ENCODE measurements at regions not wholly inside any gene's neighbourhood (a gene's known extent, or its start where the extent isn't known, plus 50 kb on each side); places are given as distances from the start of the nearest gene placed in this dataset.

DNA sequence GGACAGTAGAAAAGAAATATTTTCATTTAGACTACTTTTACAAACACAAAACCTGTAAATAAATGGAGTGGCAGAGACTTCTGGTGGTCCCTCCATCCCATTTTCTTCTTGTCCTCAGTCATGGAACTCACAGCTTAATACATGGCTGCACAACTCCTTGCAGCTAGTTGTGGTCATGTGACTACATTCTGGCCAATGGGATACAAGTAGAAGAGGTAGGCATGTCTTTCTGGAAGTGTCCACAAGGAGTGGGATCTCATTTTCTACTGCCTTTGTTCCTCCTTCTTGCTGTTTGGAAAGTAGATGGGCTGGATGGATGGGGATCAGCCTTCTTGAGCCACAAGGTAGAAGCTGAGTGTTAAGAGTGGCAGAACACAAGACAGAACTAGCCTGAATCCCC lies 555.8 kb downstream of the SATB2 start:
- H3K4me1 ChIP-seq (ENCODE audit: control insufficient read depth in 4 of 4, insufficient read depth in 4 of 4, low read length in 3 of 4) = no peaks in the 10 kb centered on the region
- TF ChIP-seq GABPA (IDR thresholded peaks at IDR 0.05 in 1 of 2, conservative IDR thresholded peaks at IDR 0.05 in 1 of 2) (no peak), SP1 (IDR thresholded peaks at IDR 0.05) (no peak), FOXA1 (IDR thresholded peaks at IDR 0.05) (no peak), NR2F2 (IDR thresholded peaks at IDR 0.05) (no peak)
- TF ChIP-seq, protein P1, sequence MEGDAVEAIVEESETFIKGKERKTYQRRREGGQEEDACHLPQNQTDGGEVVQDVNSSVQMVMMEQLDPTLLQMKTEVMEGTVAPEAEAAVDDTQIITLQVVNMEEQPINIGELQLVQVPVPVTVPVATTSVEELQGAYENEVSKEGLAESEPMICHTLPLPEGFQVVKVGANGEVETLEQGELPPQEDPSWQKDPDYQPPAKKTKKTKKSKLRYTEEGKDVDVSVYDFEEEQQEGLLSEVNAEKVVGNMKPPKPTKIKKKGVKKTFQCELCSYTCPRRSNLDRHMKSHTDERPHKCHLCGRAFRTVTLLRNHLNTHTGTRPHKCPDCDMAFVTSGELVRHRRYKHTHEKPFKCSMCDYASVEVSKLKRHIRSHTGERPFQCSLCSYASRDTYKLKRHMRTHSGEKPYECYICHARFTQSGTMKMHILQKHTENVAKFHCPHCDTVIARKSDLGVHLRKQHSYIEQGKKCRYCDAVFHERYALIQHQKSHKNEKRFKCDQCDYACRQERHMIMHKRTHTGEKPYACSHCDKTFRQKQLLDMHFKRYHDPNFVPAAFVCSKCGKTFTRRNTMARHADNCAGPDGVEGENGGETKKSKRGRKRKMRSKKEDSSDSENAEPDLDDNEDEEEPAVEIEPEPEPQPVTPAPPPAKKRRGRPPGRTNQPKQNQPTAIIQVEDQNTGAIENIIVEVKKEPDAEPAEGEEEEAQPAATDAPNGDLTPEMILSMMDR (IDR thresholded peaks at IDR 0.05; ENCODE audit: low read depth, low read length, missing input control) = no peak
- TF ChIP-seq, protein P2, sequence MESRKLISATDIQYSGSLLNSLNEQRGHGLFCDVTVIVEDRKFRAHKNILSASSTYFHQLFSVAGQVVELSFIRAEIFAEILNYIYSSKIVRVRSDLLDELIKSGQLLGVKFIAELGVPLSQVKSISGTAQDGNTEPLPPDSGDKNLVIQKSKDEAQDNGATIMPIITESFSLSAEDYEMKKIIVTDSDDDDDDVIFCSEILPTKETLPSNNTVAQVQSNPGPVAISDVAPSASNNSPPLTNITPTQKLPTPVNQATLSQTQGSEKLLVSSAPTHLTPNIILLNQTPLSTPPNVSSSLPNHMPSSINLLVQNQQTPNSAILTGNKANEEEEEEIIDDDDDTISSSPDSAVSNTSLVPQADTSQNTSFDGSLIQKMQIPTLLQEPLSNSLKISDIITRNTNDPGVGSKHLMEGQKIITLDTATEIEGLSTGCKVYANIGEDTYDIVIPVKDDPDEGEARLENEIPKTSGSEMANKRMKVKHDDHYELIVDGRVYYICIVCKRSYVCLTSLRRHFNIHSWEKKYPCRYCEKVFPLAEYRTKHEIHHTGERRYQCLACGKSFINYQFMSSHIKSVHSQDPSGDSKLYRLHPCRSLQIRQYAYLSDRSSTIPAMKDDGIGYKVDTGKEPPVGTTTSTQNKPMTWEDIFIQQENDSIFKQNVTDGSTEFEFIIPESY (IDR thresholded peaks at IDR 0.05) = no peak
- TF ChIP-seq, protein P3, sequence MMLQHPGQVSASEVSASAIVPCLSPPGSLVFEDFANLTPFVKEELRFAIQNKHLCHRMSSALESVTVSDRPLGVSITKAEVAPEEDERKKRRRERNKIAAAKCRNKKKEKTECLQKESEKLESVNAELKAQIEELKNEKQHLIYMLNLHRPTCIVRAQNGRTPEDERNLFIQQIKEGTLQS (IDR thresholded peaks at IDR 0.05) = no peak
- no peak overlapping the region for H3K27ac ChIP-seq (ENCODE audit: low read depth in 1 of 2, low read length in 2 of 2)
- no peak overlapping the region for H3K4me3 ChIP-seq (ENCODE audit: low read depth in 1 of 3, low read length in 3 of 3)
- no peak for DNase-seq (ENCODE audit: low spot score)
- H3K9ac ChIP-seq (ENCODE audit: low read depth in 1 of 2, low read length in 2 of 2) = no peak overlapping the region
- H3K36me3 ChIP-seq (ENCODE audit: control insufficient read depth in 4 of 4, insufficient read depth in 3 of 4, low read depth in 1 of 4, low read length in 3 of 4) = no peaks in the 10 kb centered on the region
- no peaks in the 10 kb centered on the region for H3K9me3 ChIP-seq (ENCODE audit: control insufficient read depth in 4 of 4, low read length in 3 of 4)
- H3K27me3 ChIP-seq (ENCODE audit: control insufficient read depth in 4 of 4, insufficient read depth in 4 of 4, low read length in 3 of 4) = no peaks in the 10 kb centered on the region

DNA sequence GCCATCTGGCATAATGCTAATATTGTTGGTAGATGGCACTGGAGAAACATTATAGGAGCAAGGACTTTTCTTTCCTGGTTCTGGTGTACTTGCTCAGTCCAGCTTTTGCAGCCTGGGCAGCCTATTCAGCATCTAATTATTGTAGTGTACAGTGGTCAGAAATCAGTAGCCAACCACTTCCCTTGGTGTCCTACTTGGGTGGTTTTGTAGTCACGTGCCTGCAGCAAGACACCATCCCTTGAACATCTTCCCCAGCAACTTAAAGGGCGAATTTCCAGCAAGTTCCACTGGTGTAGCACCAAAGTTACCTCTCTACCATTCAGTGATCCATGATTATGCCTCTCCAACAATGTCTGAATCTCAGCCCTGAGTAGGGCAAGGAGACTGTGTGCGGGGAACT lies 557.6 kb downstream of the SATB2 start:
- TF ChIP-seq YY1 (IDR thresholded peaks at IDR 0.05) = no peak
- no peak for TF ChIP-seq NR2F2 (IDR thresholded peaks at IDR 0.05)
- no peak for TF ChIP-seq HNF4G (IDR thresholded peaks at IDR 0.05)
- TF ChIP-seq, protein P3 (IDR thresholded peaks at IDR 0.05) = no peak
- TF ChIP-seq JUND (IDR thresholded peaks at IDR 0.05) = no peak
- TF ChIP-seq SP1 (IDR thresholded peaks at IDR 0.05) = no peak
- TF ChIP-seq FOXA1 (IDR thresholded peaks at IDR 0.05) = no peak
- TF ChIP-seq, protein P1 (IDR thresholded peaks at IDR 0.05; ENCODE audit: low read depth, low read length, missing input control) = no peak
- no peak overlapping the region for H3K9ac ChIP-seq (ENCODE audit: low read depth in 1 of 2, low read length in 2 of 2)
- DNase-seq (ENCODE audit: low spot score) = no peak
- H3K27ac ChIP-seq (ENCODE audit: low read depth in 1 of 2, low read length in 2 of 2) = no peak overlapping the region
- WGBS = 73% methylated on average over 3 of the region's 3 CpGs
- H3K9me3 ChIP-seq (ENCODE audit: control insufficient read depth in 4 of 4, low read length in 3 of 4) = no peaks in the 10 kb centered on the region
- H3K27me3 ChIP-seq (ENCODE audit: control insufficient read depth in 4 of 4, insufficient read depth in 4 of 4, low read length in 3 of 4) = no peaks in the 10 kb centered on the region
- no peaks in the 10 kb centered on the region for H3K4me1 ChIP-seq (ENCODE audit: control insufficient read depth in 4 of 4, insufficient read depth in 4 of 4, low read length in 3 of 4)
- H3K36me3 ChIP-seq (ENCODE audit: control insufficient read depth in 4 of 4, insufficient read depth in 3 of 4, low read depth in 1 of 4, low read length in 3 of 4) = no peaks in the 10 kb centered on the region
- H3K4me3 ChIP-seq (ENCODE audit: low read depth in 1 of 3, low read length in 3 of 3) = no peak overlapping the region

DNA sequence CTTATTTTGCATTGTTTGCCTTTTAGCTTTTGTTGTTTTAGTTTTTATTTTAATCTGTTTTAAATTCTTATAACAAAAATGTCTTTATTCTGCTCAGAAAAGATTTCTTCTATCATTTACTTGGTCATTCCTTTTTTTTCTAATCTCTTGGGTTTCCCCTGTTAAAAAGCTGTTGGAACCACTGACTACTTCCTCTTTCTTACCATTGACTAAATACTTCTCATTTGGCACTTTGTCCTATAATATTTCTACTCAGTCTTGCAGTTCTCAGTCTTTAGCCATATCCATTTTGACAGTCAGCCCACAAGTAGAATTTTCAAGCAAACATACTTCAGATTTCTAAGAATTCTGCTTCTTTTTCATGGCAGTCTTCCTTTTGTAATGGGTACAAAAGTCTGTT lies 567.2 kb downstream of the SATB2 start:
- DNase-seq (ENCODE audit: low spot score) = no peak
- H3K9ac ChIP-seq (ENCODE audit: low read depth in 1 of 2, low read length in 2 of 2) = no peak overlapping the region
- no peak for TF ChIP-seq HNF4A (conservative IDR thresholded peaks at IDR 0.05)
- TF ChIP-seq SP1 (IDR thresholded peaks at IDR 0.05) = no peak
- TF ChIP-seq, protein P1 (IDR thresholded peaks at IDR 0.05; ENCODE audit: low read depth, low read length, missing input control) = no peak
- TF ChIP-seq, protein P2 (IDR thresholded peaks at IDR 0.05) = no peak
- no peak for TF ChIP-seq YY1 (IDR thresholded peaks at IDR 0.05)
- no peak for TF ChIP-seq EGR1 (IDR thresholded peaks at IDR 0.05; ENCODE audit: low read depth in 2 of 2)
- TF ChIP-seq TAF1 (conservative IDR thresholded peaks at IDR 0.05) = no peak
- no peak for TF ChIP-seq RXRA (IDR thresholded peaks at IDR 0.05)
- TF ChIP-seq FOXA1 (IDR thresholded peaks at IDR 0.05) = no peak
- no peak for TF ChIP-seq NR2F2 (IDR thresholded peaks at IDR 0.05)
- TF ChIP-seq, protein P4, sequence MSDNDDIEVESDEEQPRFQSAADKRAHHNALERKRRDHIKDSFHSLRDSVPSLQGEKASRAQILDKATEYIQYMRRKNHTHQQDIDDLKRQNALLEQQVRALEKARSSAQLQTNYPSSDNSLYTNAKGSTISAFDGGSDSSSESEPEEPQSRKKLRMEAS (IDR thresholded peaks at IDR 0.05) = no peak
- TF ChIP-seq, protein P3 (IDR thresholded peaks at IDR 0.05) = no peak

More for the DNA sequence above, 567.2 kb downstream of the SATB2 start:
- H3K9me3 ChIP-seq (ENCODE audit: control insufficient read depth in 4 of 4, low read length in 3 of 4) = no peaks in the 10 kb centered on the region
- H3K36me3 ChIP-seq (ENCODE audit: control insufficient read depth in 4 of 4, insufficient read depth in 3 of 4, low read depth in 1 of 4, low read length in 3 of 4) = no peaks in the 10 kb centered on the region
- no peaks in the 10 kb centered on the region for H3K27me3 ChIP-seq (ENCODE audit: control insufficient read depth in 4 of 4, insufficient read depth in 4 of 4, low read length in 3 of 4)
- no peak overlapping the region for H3K4me3 ChIP-seq (ENCODE audit: low read depth in 1 of 3, low read length in 3 of 3)
- H3K4me1 ChIP-seq (ENCODE audit: control insufficient read depth in 4 of 4, insufficient read depth in 4 of 4, low read length in 3 of 4) = no peaks in the 10 kb centered on the region
- H3K27ac ChIP-seq (ENCODE audit: low read depth in 1 of 2, low read length in 2 of 2) = no peak overlapping the region

All from liver (tissue), 8 donors.